Smooth muscle cell (in vitro differentiated cells): ENCODE measurements at regions not wholly inside any gene's neighbourhood (a gene's known extent, or its start where the extent isn't known, plus 50 kb on each side); places are given as distances from the start of the nearest gene placed in this dataset.
"Not testable (repeated sequence)": the region's sequence is repeated elsewhere in the genome, so short reads cannot be mapped to it uniquely, and the experiment has no call there.

Experiments
- DNase-seq: peaks from one replicate; lab custom pipeline; 2025; ENCODE audit not compliant: unreplicated experiment; lab: John Stamatoyannopoulos, UW
- H2AFZ ChIP-seq: fragments of 200-600 bp; sonication (generic); 2 replicates; pipeline ENCODE4 v1.6.0; 2016; ENCODE audit warnings: antibody characterized with exemption, low read depth, mild to moderate bottlenecking
- H3F3A ChIP-seq: fragments of 200-600 bp; sonication (generic); 2 replicates; pipeline ENCODE4 v1.6.0; 2017; ENCODE audit warnings: antibody characterized with exemption, low read depth
- H3K27ac ChIP-seq: fragments of 200-600 bp; sonication (generic); 2 replicates; pipeline ENCODE4 v1.5.1; 2016; ENCODE audit warnings: low read depth, mild to moderate bottlenecking
- H3K27me3 ChIP-seq: fragments of 200-600 bp; sonication (generic); 2 replicates; pipeline ENCODE4 v1.6.1; 2016; ENCODE audit warnings: low read depth, mild to moderate bottlenecking
- H3K36me3 ChIP-seq: fragments of 200-600 bp; sonication (generic); 2 replicates; pipeline ENCODE4 v1.5.1; 2016; ENCODE audit warnings: low read depth
- H3K4me1 ChIP-seq: fragments of 200-600 bp; sonication (generic); 2 replicates; pipeline ENCODE4 v1.5.1; 2016; ENCODE audit warnings: low read depth
- H3K4me2 ChIP-seq: fragments of 200-600 bp; sonication (generic); 2 replicates; pipeline ENCODE4 v1.6.0; 2016; ENCODE audit warnings: mild to moderate bottlenecking
- H3K4me3 ChIP-seq: fragments of 200-600 bp; sonication (generic); 2 replicates; pipeline ENCODE4 v1.5.1; 2016; ENCODE audit warnings: mild to moderate bottlenecking
- H3K79me2 ChIP-seq: fragments of 200-600 bp; sonication (generic); 2 replicates; pipeline ENCODE4 v1.6.0; 2016; ENCODE audit warnings: low read depth, mild to moderate bottlenecking
- H3K9ac ChIP-seq: fragments of 200-600 bp; sonication (generic); 2 replicates; pipeline ENCODE4 v1.6.0; 2016; ENCODE audit warnings: low read depth
- H3K9me3 ChIP-seq: fragments of 200-600 bp; sonication (generic); replicated peaks from 2 replicates; pipeline ENCODE4 v1.5.1; 2016; ENCODE audit warnings: low read depth
- H4K20me1 ChIP-seq: fragments of 200-600 bp; sonication (generic); 2 replicates; pipeline ENCODE4 v1.6.0; 2016; ENCODE audit warnings: low read depth
- CTCF ChIP-seq: fragments of 200-600 bp; sonication (generic); IDR thresholded peaks from 2 replicates; pipeline ENCODE4 v1.5.1; 2017; ENCODE audit warnings: borderline replicate concordance, mild to moderate bottlenecking, antibody characterized with exemption; ENCODE audit not compliant: insufficient read depth, poor library complexity, severe bottlenecking
- WGBS: methylation state at CpG from one replicate; pipeline ENCODE4 v1.1.7; 2016; ENCODE audit warnings: low lambda C conversion rate; 5-methylcytosine and 5-hydroxymethylcytosine counted together

GRCh38 chr13:21263909-21264308, 87.5 kb downstream of the MRPL57 start:
- WGBS: 71% methylated on average over 3 of the region's 4 CpGs
- not testable (repeated sequence) for H3K4me1 ChIP-seq, H3K27ac ChIP-seq, H3K27me3 ChIP-seq, H3K4me2 ChIP-seq, H3K9ac ChIP-seq, H3F3A ChIP-seq, H3K36me3 ChIP-seq, H2AFZ ChIP-seq, H3K9me3 ChIP-seq, H3K79me2 ChIP-seq, H3K4me3 ChIP-seq, DNase-seq, H4K20me1 ChIP-seq

- peak; percentile 8 for TF ChIP-seq CTCF
- DNase-seq, H3K4me3 ChIP-seq, H3K36me3 ChIP-seq, H3K4me2 ChIP-seq, H3K27me3 ChIP-seq, H4K20me1 ChIP-seq, H3K27ac ChIP-seq, H3K9me3 ChIP-seq, H3K4me1 ChIP-seq, H3K9ac ChIP-seq, H2AFZ ChIP-seq, H3K79me2 ChIP-seq, H3F3A ChIP-seq: not testable (repeated sequence)
- 78% methylated on average over 1 of the region's 1 CpG for WGBS
Observed at GRCh38 chr13:21268485-21268884, 92.0 kb downstream of the MRPL57 start.

GRCh38 chr13:21272439-21272838, 96.0 kb downstream of the MRPL57 start:
- 95% methylated on average over 6 of the region's 6 CpGs for WGBS
- H3K27me3 ChIP-seq: not testable (repeated sequence)

DNA sequence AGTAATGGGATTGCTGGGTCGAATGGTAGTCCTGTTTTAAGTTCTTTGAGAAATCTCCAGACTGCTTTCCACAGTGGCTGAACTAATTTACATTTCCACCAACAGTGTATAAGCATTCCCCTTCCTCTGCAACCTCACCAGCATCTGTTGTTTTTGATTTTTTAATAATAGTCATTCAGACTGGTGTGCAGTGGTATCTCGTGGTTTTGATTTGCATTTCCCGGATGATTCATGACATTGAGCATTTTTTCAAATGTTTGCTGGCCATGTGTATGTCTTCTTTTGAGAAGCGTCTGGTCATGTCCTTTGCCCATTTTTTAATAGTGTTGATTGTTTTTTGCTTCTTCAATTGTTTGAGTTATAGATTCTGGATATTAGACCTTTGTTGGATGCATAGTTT, 98.0 kb downstream of the MRPL57 start:
- 87% methylated on average over 4 of the region's 4 CpGs for WGBS
- not testable (repeated sequence) for DNase-seq, H3K4me3 ChIP-seq, H4K20me1 ChIP-seq, H2AFZ ChIP-seq, H3K4me1 ChIP-seq, H3K9ac ChIP-seq, H3K36me3 ChIP-seq, H3K4me2 ChIP-seq, H3K79me2 ChIP-seq, H3K9me3 ChIP-seq, H3K27ac ChIP-seq, H3K27me3 ChIP-seq, H3F3A ChIP-seq

More at GRCh38 chr13:21272439-21272838, 96.0 kb downstream of the MRPL57 start:
- not testable (repeated sequence) for H3K9ac ChIP-seq, H3F3A ChIP-seq, H3K79me2 ChIP-seq, H2AFZ ChIP-seq, H3K36me3 ChIP-seq, H4K20me1 ChIP-seq, H3K4me2 ChIP-seq, DNase-seq, H3K9me3 ChIP-seq, H3K27ac ChIP-seq, H3K4me3 ChIP-seq, H3K4me1 ChIP-seq

DNA sequence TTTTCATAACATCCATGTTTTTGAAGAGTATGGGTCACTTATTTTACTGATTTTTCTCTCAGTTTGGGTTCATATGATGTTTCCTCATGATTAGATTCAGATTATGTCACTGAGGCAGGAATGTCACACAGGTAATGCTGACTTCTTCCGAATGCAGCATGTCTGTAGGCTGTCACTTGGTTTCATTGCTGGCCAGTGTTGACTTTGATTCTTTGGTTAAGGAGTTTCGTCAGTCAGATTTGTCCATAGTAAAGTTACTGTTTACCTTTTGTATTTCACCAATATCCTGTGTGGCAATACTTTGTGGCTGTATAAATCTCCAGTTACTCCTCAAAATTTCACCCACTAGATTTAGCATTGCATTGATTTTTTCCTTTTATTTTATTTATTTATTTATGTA, 105.6 kb downstream of the MRPL57 start:
- Histone ChIP-seq H3K79me2 (no peaks in the 10 kb centered on the region), H3K4me2 (no peak overlapping the region), H3K4me1 (no peaks in the 10 kb centered on the region), H3K27ac (no peak overlapping the region), H3K9me3 (no peaks in the 10 kb centered on the region), H3K9ac (no peak overlapping the region), H4K20me1 (no peaks in the 10 kb centered on the region), H2AFZ (no peak overlapping the region), H3K27me3 (peaks cover 4% of the 10 kb centered on the region), H3K36me3 (no peaks in the 10 kb centered on the region), H3K4me3 (no peak overlapping the region), H3F3A (no peaks in the 10 kb centered on the region)
- 93% methylated on average over 2 of the region's 2 CpGs for WGBS
- TF ChIP-seq CTCF: no peak
- DNase-seq: no peak
